ENCODE measurements at regions not wholly inside any gene's neighbourhood (a gene's known extent, or its start where the extent isn't known, plus 50 kb on each side); places are given as distances from the start of the nearest gene placed in this dataset.

DNA sequence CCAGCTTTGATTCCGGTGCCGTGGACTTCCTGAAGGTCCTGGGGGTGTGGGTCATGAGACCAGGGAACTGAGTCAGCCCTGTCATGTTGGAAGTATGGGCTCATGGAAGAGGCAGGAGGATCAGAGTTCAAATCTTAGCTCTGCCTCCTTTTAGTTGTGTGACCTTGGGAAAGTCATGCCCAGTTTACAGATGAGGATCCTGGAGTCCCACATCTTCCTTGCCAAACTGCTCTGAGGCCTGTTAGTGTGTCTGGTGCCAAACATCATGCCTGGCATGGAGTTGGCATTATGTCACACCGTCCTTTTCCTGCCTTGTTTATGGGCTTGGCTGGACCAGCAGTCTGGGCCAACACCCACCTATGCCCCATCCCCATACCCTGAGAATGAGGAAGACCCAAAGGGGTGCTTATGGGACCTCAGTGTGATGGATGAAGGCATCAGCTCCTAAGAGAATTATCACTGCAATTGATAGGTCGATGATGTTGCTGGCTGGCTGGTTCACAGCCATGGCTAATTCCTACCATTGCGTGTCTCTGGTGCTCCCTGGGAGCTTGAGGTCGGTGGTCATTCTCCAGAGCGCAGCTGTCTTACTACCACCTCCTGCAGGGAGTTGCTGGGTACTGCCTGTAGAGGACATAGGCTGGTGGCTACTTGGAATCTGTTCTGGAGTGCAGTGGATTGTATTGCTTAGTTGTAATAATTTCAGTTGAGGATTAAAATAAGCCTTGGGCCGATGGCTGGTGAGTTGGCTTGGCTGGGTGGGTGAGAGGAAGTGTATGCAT, 140.5 kb upstream of the PITX1 start:
- Histone ChIP-seq H3K27me3 (ENCODE audit: insufficient read depth) (peaks cover 5% of the 10 kb centered on the region; the same call in 1 of the 2 replicates), H3K4me2 (no peak overlapping the region), H3K4me1 (ENCODE audit: control insufficient read depth in 1 of 2, insufficient read depth in 2 of 2, low read depth in 1 of 2, low read length in 1 of 2) (peaks cover 0 to 2% of the 10 kb centered on the region in 2 experiments; a peak in 1 of 4 replicates), H3K4me3 (ENCODE audit: low read depth in 2 of 2, low read length in 1 of 2) (no peak overlapping the region), H2AFZ (ENCODE audit: low read depth) (no peak overlapping the region), H3F3A (replicated peaks; ENCODE audit: insufficient read depth) (no peaks in the 10 kb centered on the region), H3K9ac (no peak overlapping the region), H3K36me3 (replicated peaks in 1 of 2; ENCODE audit: control insufficient read depth in 1 of 2, insufficient read depth in 2 of 2, low read length in 1 of 2) (no peaks in the 10 kb centered on the region), H3K27ac (ENCODE audit: low read depth in 2 of 2, low read length in 1 of 2) (no peak overlapping the region), H4K20me1 (ENCODE audit: insufficient read depth) (no peaks in the 10 kb centered on the region), H3K9me2 (no peaks in the 10 kb centered on the region), H3K79me2 (ENCODE audit: insufficient read depth) (no peaks in the 10 kb centered on the region), H3K9me3 (no peaks in the 10 kb centered on the region)
- DNase-seq: no peak
- ChIA-PET POLR2A (no interaction called here), CTCF (interaction anchor here (0.7 to 1.4 kb wide), 4 partner anchors 10 to 143 kb away, joined by 3 to 4 read pairs (median 4); no protein-coding TSS in a partner anchor)
- TF ChIP-seq, protein P1, sequence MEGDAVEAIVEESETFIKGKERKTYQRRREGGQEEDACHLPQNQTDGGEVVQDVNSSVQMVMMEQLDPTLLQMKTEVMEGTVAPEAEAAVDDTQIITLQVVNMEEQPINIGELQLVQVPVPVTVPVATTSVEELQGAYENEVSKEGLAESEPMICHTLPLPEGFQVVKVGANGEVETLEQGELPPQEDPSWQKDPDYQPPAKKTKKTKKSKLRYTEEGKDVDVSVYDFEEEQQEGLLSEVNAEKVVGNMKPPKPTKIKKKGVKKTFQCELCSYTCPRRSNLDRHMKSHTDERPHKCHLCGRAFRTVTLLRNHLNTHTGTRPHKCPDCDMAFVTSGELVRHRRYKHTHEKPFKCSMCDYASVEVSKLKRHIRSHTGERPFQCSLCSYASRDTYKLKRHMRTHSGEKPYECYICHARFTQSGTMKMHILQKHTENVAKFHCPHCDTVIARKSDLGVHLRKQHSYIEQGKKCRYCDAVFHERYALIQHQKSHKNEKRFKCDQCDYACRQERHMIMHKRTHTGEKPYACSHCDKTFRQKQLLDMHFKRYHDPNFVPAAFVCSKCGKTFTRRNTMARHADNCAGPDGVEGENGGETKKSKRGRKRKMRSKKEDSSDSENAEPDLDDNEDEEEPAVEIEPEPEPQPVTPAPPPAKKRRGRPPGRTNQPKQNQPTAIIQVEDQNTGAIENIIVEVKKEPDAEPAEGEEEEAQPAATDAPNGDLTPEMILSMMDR (IDR thresholded peaks at IDR 0.05): peak; percentile 23; the same call in 1 of the 2 replicates
- TF ChIP-seq, protein P2, sequence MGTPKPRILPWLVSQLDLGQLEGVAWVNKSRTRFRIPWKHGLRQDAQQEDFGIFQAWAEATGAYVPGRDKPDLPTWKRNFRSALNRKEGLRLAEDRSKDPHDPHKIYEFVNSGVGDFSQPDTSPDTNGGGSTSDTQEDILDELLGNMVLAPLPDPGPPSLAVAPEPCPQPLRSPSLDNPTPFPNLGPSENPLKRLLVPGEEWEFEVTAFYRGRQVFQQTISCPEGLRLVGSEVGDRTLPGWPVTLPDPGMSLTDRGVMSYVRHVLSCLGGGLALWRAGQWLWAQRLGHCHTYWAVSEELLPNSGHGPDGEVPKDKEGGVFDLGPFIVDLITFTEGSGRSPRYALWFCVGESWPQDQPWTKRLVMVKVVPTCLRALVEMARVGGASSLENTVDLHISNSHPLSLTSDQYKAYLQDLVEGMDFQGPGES (IDR thresholded peaks at IDR 0.05; ENCODE audit: low read depth, low read length): no peak
- TF ChIP-seq, protein P3, sequence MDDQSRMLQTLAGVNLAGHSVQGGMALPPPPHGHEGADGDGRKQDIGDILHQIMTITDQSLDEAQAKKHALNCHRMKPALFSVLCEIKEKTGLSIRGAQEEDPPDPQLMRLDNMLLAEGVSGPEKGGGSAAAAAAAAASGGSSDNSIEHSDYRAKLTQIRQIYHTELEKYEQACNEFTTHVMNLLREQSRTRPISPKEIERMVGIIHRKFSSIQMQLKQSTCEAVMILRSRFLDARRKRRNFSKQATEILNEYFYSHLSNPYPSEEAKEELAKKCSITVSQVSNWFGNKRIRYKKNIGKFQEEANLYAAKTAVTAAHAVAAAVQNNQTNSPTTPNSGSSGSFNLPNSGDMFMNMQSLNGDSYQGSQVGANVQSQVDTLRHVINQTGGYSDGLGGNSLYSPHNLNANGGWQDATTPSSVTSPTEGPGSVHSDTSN (IDR thresholded peaks at IDR 0.05): no peak
- no peak for TF ChIP-seq TCF12 (IDR thresholded peaks at IDR 0.05)
- WGBS (ENCODE audit: low lambda C conversion rate): 49% methylated on average over 7 of the region's 8 CpGs

DNA sequence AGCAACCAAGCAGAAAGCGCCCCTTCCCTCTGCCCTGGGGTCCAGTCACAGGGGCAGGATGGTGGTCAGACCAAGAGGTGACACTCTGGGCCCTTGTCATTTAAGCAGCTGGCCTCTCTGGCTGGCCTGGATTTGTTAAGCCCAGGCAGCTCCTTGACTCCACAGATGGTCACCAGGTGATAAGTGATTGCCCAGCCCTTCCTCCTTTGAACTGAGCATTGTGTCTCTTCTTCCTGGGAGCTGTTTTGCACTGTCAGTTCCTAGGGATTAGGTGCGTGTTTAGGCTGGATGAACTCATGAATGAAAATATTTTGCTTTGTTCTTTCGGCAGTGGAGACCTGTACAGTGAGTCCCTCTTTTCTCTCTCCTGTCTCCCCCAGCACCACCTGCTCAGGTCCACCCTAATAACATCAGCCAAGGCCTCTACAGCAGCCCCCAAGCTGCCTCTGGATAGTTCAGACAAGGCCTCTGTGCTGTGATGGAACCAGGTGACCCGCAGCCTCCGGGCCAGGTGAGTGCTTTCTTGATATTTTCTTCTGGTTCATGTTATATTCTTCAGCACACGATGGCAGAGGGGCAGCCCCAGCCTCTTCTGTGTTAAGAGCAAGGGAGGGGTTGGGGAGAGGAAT, 139.7 kb upstream of the PITX1 start:
- Histone ChIP-seq H3K9ac (no peak overlapping the region), H3K27me3 (ENCODE audit: insufficient read depth) (peaks cover 5% of the 10 kb centered on the region; the same call in 1 of the 2 replicates), H3K9me3 (no peaks in the 10 kb centered on the region), H3K9me2 (no peaks in the 10 kb centered on the region), H3K27ac (ENCODE audit: low read depth in 2 of 2, low read length in 1 of 2) (no peak overlapping the region), H3K79me2 (ENCODE audit: insufficient read depth) (no peaks in the 10 kb centered on the region), H3K4me3 (ENCODE audit: low read depth in 2 of 2, low read length in 1 of 2) (no peak overlapping the region), H3K4me1 (ENCODE audit: control insufficient read depth in 1 of 2, insufficient read depth in 2 of 2, low read depth in 1 of 2, low read length in 1 of 2) (peaks cover 0 to 2% of the 10 kb centered on the region in 2 experiments; a peak in 1 of 4 replicates), H4K20me1 (ENCODE audit: insufficient read depth) (no peaks in the 10 kb centered on the region), H3F3A (replicated peaks; ENCODE audit: insufficient read depth) (no peaks in the 10 kb centered on the region), H3K36me3 (replicated peaks in 1 of 2; ENCODE audit: control insufficient read depth in 1 of 2, insufficient read depth in 2 of 2, low read length in 1 of 2) (no peaks in the 10 kb centered on the region), H3K4me2 (no peak overlapping the region), H2AFZ (ENCODE audit: low read depth) (no peak overlapping the region)
- ChIA-PET CTCF (interaction anchor here (0.9 to 1.4 kb wide), 5 partner anchors 11 to 142 kb away, joined by 3 to 4 read pairs (median 4); no protein-coding TSS in a partner anchor), POLR2A (no interaction called here)
- TF ChIP-seq, protein P4, sequence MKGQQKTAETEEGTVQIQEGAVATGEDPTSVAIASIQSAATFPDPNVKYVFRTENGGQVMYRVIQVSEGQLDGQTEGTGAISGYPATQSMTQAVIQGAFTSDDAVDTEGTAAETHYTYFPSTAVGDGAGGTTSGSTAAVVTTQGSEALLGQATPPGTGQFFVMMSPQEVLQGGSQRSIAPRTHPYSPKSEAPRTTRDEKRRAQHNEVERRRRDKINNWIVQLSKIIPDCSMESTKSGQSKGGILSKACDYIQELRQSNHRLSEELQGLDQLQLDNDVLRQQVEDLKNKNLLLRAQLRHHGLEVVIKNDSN (IDR thresholded peaks at IDR 0.05; ENCODE audit: borderline replicate concordance, low read depth): no peak
- no peak for TF ChIP-seq NRF1 (IDR thresholded peaks at IDR 0.05; ENCODE audit: low read depth, low read length)
- WGBS (ENCODE audit: low lambda C conversion rate): 54% methylated on average over 6 of the region's 6 CpGs
- no peak for DNase-seq
